ELR (cell line): ENCODE measurements at regions not wholly inside any gene's neighbourhood (a gene's known extent, or its start where the extent isn't known, plus 50 kb on each side); places are given as distances from the start of the nearest gene placed in this dataset.
"Not testable (repeated sequence)": the region's sequence is repeated elsewhere in the genome, so short reads cannot be mapped to it uniquely, and the experiment has no call there.

Experiments
- DNase-seq: peaks from one replicate; pipeline ENCODE4 v3.0.0-alpha.2; 2015; ENCODE audit warnings: low read depth

GRCh38 chrX:52261125-52261462 is 76.4 kb downstream of the MAGED4 start:
- DNase-seq: no peak

GRCh38 chrX:52261463-52262194 is 76.9 kb downstream of the MAGED4 start:
- DNase-seq: peak; percentile 82

GRCh38 chrX:52262195-52262546 is 77.5 kb downstream of the MAGED4 start:
- DNase-seq: no peak

GRCh38 chrX:52263417-52263816 is 78.7 kb downstream of the MAGED4 start:
- DNase-seq: no peak

GRCh38 chrX:52265713-52266112 is 81.0 kb downstream of the MAGED4 start:
- no peak for DNase-seq

- not testable (repeated sequence) for DNase-seq
Observed at GRCh38 chrX:52268502-52268901, 83.8 kb downstream of the MAGED4 start.

- no peak for DNase-seq
Observed at GRCh38 chrX:52270453-52271116, 85.9 kb downstream of the MAGED4 start.

- DNase-seq: peak; percentile 15
Observed at GRCh38 chrX:52271206-52271605, 86.5 kb downstream of the MAGED4 start.

- no peak for DNase-seq
Observed at GRCh38 chrX:52277666-52278065, 91.2 kb upstream of the XAGE2 start.

GRCh38 chrX:52280812-52281211 is 88.0 kb upstream of the XAGE2 start:
- no peak for DNase-seq

- no peak for DNase-seq
Observed at GRCh38 chrX:52284865-52285264, 84.0 kb upstream of the XAGE2 start.

- not testable (repeated sequence) for DNase-seq
Observed at GRCh38 chrX:52298968-52299367, 69.9 kb upstream of the XAGE2 start.

- DNase-seq: not testable (repeated sequence)
Observed at GRCh38 chrX:52308532-52308931, 60.3 kb upstream of the XAGE2 start.
